SW480 (cell line): ENCODE measurements at regions not wholly inside any gene's neighbourhood (a gene's known extent, or its start where the extent isn't known, plus 50 kb on each side); places are given as distances from the start of the nearest gene placed in this dataset.
"Not testable (repeated sequence)": the region's sequence is repeated elsewhere in the genome, so short reads cannot be mapped to it uniquely, and the experiment has no call there.

Source experiments
- DNase-seq: peaks from one replicate; pipeline ENCODE4 v3.0.0-alpha.2; 2016; ENCODE audit warnings: low spot score

- DNase-seq: peak; percentile 49
Measured at GRCh38 chr10:6678211-6678803, 98.2 kb upstream of the PRKCQ start.

GRCh38 chr10:6677129-6677528, 97.1 kb upstream of the PRKCQ start:
- not testable (repeated sequence) for DNase-seq

GRCh38 chr10:6674291-6674690, 94.2 kb upstream of the PRKCQ start:
- DNase-seq: no peak

- no peak for DNase-seq
Measured at GRCh38 chr10:6671976-6672375, 91.9 kb upstream of the PRKCQ start.

- peak; percentile 55 for DNase-seq
Measured at GRCh38 chr10:6669269-6669859, 89.3 kb upstream of the PRKCQ start.

- peak; percentile 40 for DNase-seq
Measured at GRCh38 chr10:6667679-6668270, 87.7 kb upstream of the PRKCQ start.

- no peak for DNase-seq
Measured at GRCh38 chr10:6667150-6667549, 87.1 kb upstream of the PRKCQ start.

- no peak for DNase-seq
Measured at GRCh38 chr10:6665847-6666246, 85.8 kb upstream of the PRKCQ start.

GRCh38 chr10:6660460-6660859, 80.4 kb upstream of the PRKCQ start:
- DNase-seq: no peak

GRCh38 chr10:6659451-6659850, 79.4 kb upstream of the PRKCQ start:
- DNase-seq: no peak

- DNase-seq: no peak
Measured at GRCh38 chr10:6657669-6658068, 77.6 kb upstream of the PRKCQ start.

- DNase-seq: no peak
Measured at GRCh38 chr10:6657196-6657595, 77.1 kb upstream of the PRKCQ start.

- no peak for DNase-seq
Measured at GRCh38 chr10:6654571-6654970, 74.5 kb upstream of the PRKCQ start.

GRCh38 chr10:6650586-6650985, 70.5 kb upstream of the PRKCQ start:
- no peak for DNase-seq

GRCh38 chr10:6649903-6650302, 69.8 kb upstream of the PRKCQ start:
- DNase-seq: no peak

- no peak for DNase-seq
Measured at GRCh38 chr10:6648894-6649720, 69.0 kb upstream of the PRKCQ start.

GRCh38 chr10:6647811-6648526, 67.9 kb upstream of the PRKCQ start:
- DNase-seq: peak; percentile 39

GRCh38 chr10:6643962-6644361, 63.9 kb upstream of the PRKCQ start:
- no peak for DNase-seq

- no peak for DNase-seq
Measured at GRCh38 chr10:6642876-6643275, 62.8 kb upstream of the PRKCQ start.

GRCh38 chr10:6640433-6641040, 60.5 kb upstream of the PRKCQ start:
- no peak for DNase-seq

- DNase-seq: no peak
Measured at GRCh38 chr10:6637053-6637452, 57.0 kb upstream of the PRKCQ start.

GRCh38 chr10:6635784-6636183, 55.7 kb upstream of the PRKCQ start:
- DNase-seq: no peak
